ENCODE measurements at regions not wholly inside any gene's neighbourhood (a gene's known extent, or its start where the extent isn't known, plus 50 kb on each side); places are given as distances from the start of the nearest gene placed in this dataset.

- no peaks in the 10 kb centered on the region for H4K20me1 ChIP-seq (ENCODE audit: insufficient read depth, low read depth, low read length)
- no peaks in the 10 kb centered on the region for H3K27me3 ChIP-seq (ENCODE audit: low read length)
- no peak for DNase-seq
- H3K4me1 ChIP-seq (ENCODE audit: low read length), result no peaks in the 10 kb centered on the region
- no peaks in the 10 kb centered on the region for H3K9me3 ChIP-seq (ENCODE audit: low read length)
- no peaks in the 10 kb centered on the region for H3K9me2 ChIP-seq (replicated peaks; ENCODE audit: insufficient read depth, low read length)
- no peak overlapping the region for H3K27ac ChIP-seq (ENCODE audit: low read length)
- no peaks in the 10 kb centered on the region for H3K79me2 ChIP-seq (ENCODE audit: low read length)
- H3K4me3 ChIP-seq (ENCODE audit: low read length), result no peak overlapping the region
- no peak overlapping the region for H2AFZ ChIP-seq (ENCODE audit: low read length)
- H3K36me3 ChIP-seq (ENCODE audit: insufficient read depth, low read length), result no peaks in the 10 kb centered on the region
- H3K4me2 ChIP-seq (ENCODE audit: low read depth, low read length, poor library complexity, severe bottlenecking), result no peak overlapping the region
- no peak overlapping the region for H3K9ac ChIP-seq (ENCODE audit: low read length)
Measured at GRCh38 chr4:81738891-81739290, 267.2 kb upstream of the RASGEF1B start.

- H3K9ac ChIP-seq (ENCODE audit: low read length), result no peak overlapping the region
- H3K27me3 ChIP-seq (ENCODE audit: low read length), result no peaks in the 10 kb centered on the region
- H2AFZ ChIP-seq (ENCODE audit: low read length), result no peak overlapping the region
- no peaks in the 10 kb centered on the region for H3K9me3 ChIP-seq (ENCODE audit: low read length)
- H3K36me3 ChIP-seq (ENCODE audit: insufficient read depth, low read length), result no peaks in the 10 kb centered on the region
- H3K4me2 ChIP-seq (ENCODE audit: low read depth, low read length, poor library complexity, severe bottlenecking), result no peak overlapping the region
- no peaks in the 10 kb centered on the region for H3K9me2 ChIP-seq (replicated peaks; ENCODE audit: insufficient read depth, low read length)
- no peak for DNase-seq
- H3K79me2 ChIP-seq (ENCODE audit: low read length), result no peaks in the 10 kb centered on the region
- no peaks in the 10 kb centered on the region for H3K4me1 ChIP-seq (ENCODE audit: low read length)
- H3K4me3 ChIP-seq (ENCODE audit: low read length), result no peak overlapping the region
- H4K20me1 ChIP-seq (ENCODE audit: insufficient read depth, low read depth, low read length), result no peaks in the 10 kb centered on the region
- H3K27ac ChIP-seq (ENCODE audit: low read length), result no peak overlapping the region
Measured at GRCh38 chr4:81737865-81738559, 266.3 kb upstream of the RASGEF1B start.

GRCh38 chr4:81736324-81736723 lies 264.6 kb upstream of the RASGEF1B start:
- no peaks in the 10 kb centered on the region for H3K79me2 ChIP-seq (ENCODE audit: low read length)

GRCh38 chr4:81732980-81733379 lies 261.3 kb upstream of the RASGEF1B start:
- Histone ChIP-seq H3K4me1 (ENCODE audit: low read length) (no peaks in the 10 kb centered on the region), H3K4me3 (ENCODE audit: low read length) (no peak overlapping the region), H3K79me2 (ENCODE audit: low read length) (no peaks in the 10 kb centered on the region), H4K20me1 (ENCODE audit: insufficient read depth, low read depth, low read length) (no peaks in the 10 kb centered on the region), H3K27ac (ENCODE audit: low read length) (no peak overlapping the region), H3K36me3 (ENCODE audit: insufficient read depth, low read length) (no peaks in the 10 kb centered on the region), H3K4me2 (ENCODE audit: low read depth, low read length, poor library complexity, severe bottlenecking) (no peak overlapping the region), H3K9ac (ENCODE audit: low read length) (no peak overlapping the region), H3K9me3 (ENCODE audit: low read length) (no peaks in the 10 kb centered on the region), H2AFZ (ENCODE audit: low read length) (no peak overlapping the region), H3K9me2 (replicated peaks; ENCODE audit: insufficient read depth, low read length) (no peaks in the 10 kb centered on the region), H3K27me3 (ENCODE audit: low read length) (no peaks in the 10 kb centered on the region)
- DNase-seq, result no peak

More at GRCh38 chr4:81736324-81736723, 264.6 kb upstream of the RASGEF1B start:
- H3K27me3 ChIP-seq (ENCODE audit: low read length), result no peaks in the 10 kb centered on the region
- no peaks in the 10 kb centered on the region for H3K9me2 ChIP-seq (replicated peaks; ENCODE audit: insufficient read depth, low read length)
- H2AFZ ChIP-seq (ENCODE audit: low read length), result no peak overlapping the region
- H3K9ac ChIP-seq (ENCODE audit: low read length), result no peak overlapping the region
- H3K9me3 ChIP-seq (ENCODE audit: low read length), result no peaks in the 10 kb centered on the region
- H3K4me2 ChIP-seq (ENCODE audit: low read depth, low read length, poor library complexity, severe bottlenecking), result no peak overlapping the region
- no peak overlapping the region for H3K27ac ChIP-seq (ENCODE audit: low read length)
- H3K4me3 ChIP-seq (ENCODE audit: low read length), result no peak overlapping the region
- no peaks in the 10 kb centered on the region for H4K20me1 ChIP-seq (ENCODE audit: insufficient read depth, low read depth, low read length)
- H3K36me3 ChIP-seq (ENCODE audit: insufficient read depth, low read length), result no peaks in the 10 kb centered on the region
- DNase-seq, result no peak
- H3K4me1 ChIP-seq (ENCODE audit: low read length), result no peaks in the 10 kb centered on the region

GRCh38 chr4:81724925-81725329 lies 253.2 kb upstream of the RASGEF1B start:
- no peaks in the 10 kb centered on the region for H3K27me3 ChIP-seq (ENCODE audit: low read length)
- H3K36me3 ChIP-seq (ENCODE audit: insufficient read depth, low read length), result no peaks in the 10 kb centered on the region
- no peaks in the 10 kb centered on the region for H4K20me1 ChIP-seq (ENCODE audit: insufficient read depth, low read depth, low read length)
- H3K27ac ChIP-seq (ENCODE audit: low read length), result no peak overlapping the region
- H2AFZ ChIP-seq (ENCODE audit: low read length), result no peak overlapping the region
- DNase-seq, result no peak
- no peaks in the 10 kb centered on the region for H3K9me2 ChIP-seq (replicated peaks; ENCODE audit: insufficient read depth, low read length)
- H3K4me2 ChIP-seq (ENCODE audit: low read depth, low read length, poor library complexity, severe bottlenecking), result no peak overlapping the region
- H3K9ac ChIP-seq (ENCODE audit: low read length), result no peak overlapping the region
- no peaks in the 10 kb centered on the region for H3K4me1 ChIP-seq (ENCODE audit: low read length)
- H3K79me2 ChIP-seq (ENCODE audit: low read length), result no peaks in the 10 kb centered on the region
- no peaks in the 10 kb centered on the region for H3K9me3 ChIP-seq (ENCODE audit: low read length)
- H3K4me3 ChIP-seq (ENCODE audit: low read length), result no peak overlapping the region

- Histone ChIP-seq H3K27me3 (ENCODE audit: low read length) (no peaks in the 10 kb centered on the region), H3K79me2 (ENCODE audit: low read length) (no peaks in the 10 kb centered on the region), H3K9ac (ENCODE audit: low read length) (no peak overlapping the region), H3K9me3 (ENCODE audit: low read length) (no peaks in the 10 kb centered on the region), H3K4me3 (ENCODE audit: low read length) (no peak overlapping the region), H3K4me1 (ENCODE audit: low read length) (no peaks in the 10 kb centered on the region), H2AFZ (ENCODE audit: low read length) (no peak overlapping the region), H3K27ac (ENCODE audit: low read length) (no peak overlapping the region), H3K36me3 (ENCODE audit: insufficient read depth, low read length) (no peaks in the 10 kb centered on the region), H3K4me2 (ENCODE audit: low read depth, low read length, poor library complexity, severe bottlenecking) (no peak overlapping the region), H4K20me1 (ENCODE audit: insufficient read depth, low read depth, low read length) (no peaks in the 10 kb centered on the region), H3K9me2 (replicated peaks; ENCODE audit: insufficient read depth, low read length) (no peaks in the 10 kb centered on the region)
- DNase-seq, result no peak
Measured at GRCh38 chr4:81723927-81724587, 252.3 kb upstream of the RASGEF1B start.

- Histone ChIP-seq H3K9me2 (replicated peaks; ENCODE audit: insufficient read depth, low read length) (no peaks in the 10 kb centered on the region), H3K4me3 (ENCODE audit: low read length) (no peak overlapping the region), H3K79me2 (ENCODE audit: low read length) (no peaks in the 10 kb centered on the region), H3K36me3 (ENCODE audit: insufficient read depth, low read length) (no peaks in the 10 kb centered on the region), H3K9ac (ENCODE audit: low read length) (no peak overlapping the region), H3K9me3 (ENCODE audit: low read length) (no peaks in the 10 kb centered on the region), H3K4me1 (ENCODE audit: low read length) (no peaks in the 10 kb centered on the region), H3K4me2 (ENCODE audit: low read depth, low read length, poor library complexity, severe bottlenecking) (no peak overlapping the region), H2AFZ (ENCODE audit: low read length) (no peak overlapping the region), H4K20me1 (ENCODE audit: insufficient read depth, low read depth, low read length) (no peaks in the 10 kb centered on the region), H3K27ac (ENCODE audit: low read length) (no peak overlapping the region), H3K27me3 (ENCODE audit: low read length) (no peaks in the 10 kb centered on the region)
- DNase-seq, result no peak
Measured at GRCh38 chr4:81723019-81723884, 251.5 kb upstream of the RASGEF1B start.

GRCh38 chr4:81722290-81722851 lies 250.7 kb upstream of the RASGEF1B start:
- H3K36me3 ChIP-seq (ENCODE audit: insufficient read depth, low read length), result no peaks in the 10 kb centered on the region
- H3K9me2 ChIP-seq (replicated peaks; ENCODE audit: insufficient read depth, low read length), result no peaks in the 10 kb centered on the region
- H2AFZ ChIP-seq (ENCODE audit: low read length), result no peak overlapping the region
- H3K27ac ChIP-seq (ENCODE audit: low read length), result no peak overlapping the region
- no peak for DNase-seq
- H3K9ac ChIP-seq (ENCODE audit: low read length), result no peak overlapping the region
- H3K4me2 ChIP-seq (ENCODE audit: low read depth, low read length, poor library complexity, severe bottlenecking), result no peak overlapping the region
- no peaks in the 10 kb centered on the region for H3K27me3 ChIP-seq (ENCODE audit: low read length)
- H3K9me3 ChIP-seq (ENCODE audit: low read length), result no peaks in the 10 kb centered on the region
- H3K79me2 ChIP-seq (ENCODE audit: low read length), result no peaks in the 10 kb centered on the region
- no peaks in the 10 kb centered on the region for H3K4me1 ChIP-seq (ENCODE audit: low read length)
- no peak overlapping the region for H3K4me3 ChIP-seq (ENCODE audit: low read length)
- no peaks in the 10 kb centered on the region for H4K20me1 ChIP-seq (ENCODE audit: insufficient read depth, low read depth, low read length)

Data from Karpas-422 (cell line).